ENCODE measurements at regions not wholly inside any gene's neighbourhood (a gene's known extent, or its start where the extent isn't known, plus 50 kb on each side); places are given as distances from the start of the nearest gene placed in this dataset.

- peak overlapping the region; percentile 74 for H3K27ac ChIP-seq
- H3K4me3 ChIP-seq: no peak overlapping the region
- peak; percentile 53 to 90 for DNase-seq (ENCODE audit: low read depth in 1 of 2, low spot score in 2 of 2)
- peaks cover 34% of the 10 kb centered on the region for H3K4me1 ChIP-seq (replicated peaks)
- H3K36me3 ChIP-seq: no peaks in the 10 kb centered on the region
- H3K27me3 ChIP-seq (replicated peaks): no peaks in the 10 kb centered on the region
- no peaks in the 10 kb centered on the region for H3K9me3 ChIP-seq (replicated peaks)
These were observed 604.5 kb downstream of the PLPP3 start for GRCh38 chr1:55974714-55975441.

DNA sequence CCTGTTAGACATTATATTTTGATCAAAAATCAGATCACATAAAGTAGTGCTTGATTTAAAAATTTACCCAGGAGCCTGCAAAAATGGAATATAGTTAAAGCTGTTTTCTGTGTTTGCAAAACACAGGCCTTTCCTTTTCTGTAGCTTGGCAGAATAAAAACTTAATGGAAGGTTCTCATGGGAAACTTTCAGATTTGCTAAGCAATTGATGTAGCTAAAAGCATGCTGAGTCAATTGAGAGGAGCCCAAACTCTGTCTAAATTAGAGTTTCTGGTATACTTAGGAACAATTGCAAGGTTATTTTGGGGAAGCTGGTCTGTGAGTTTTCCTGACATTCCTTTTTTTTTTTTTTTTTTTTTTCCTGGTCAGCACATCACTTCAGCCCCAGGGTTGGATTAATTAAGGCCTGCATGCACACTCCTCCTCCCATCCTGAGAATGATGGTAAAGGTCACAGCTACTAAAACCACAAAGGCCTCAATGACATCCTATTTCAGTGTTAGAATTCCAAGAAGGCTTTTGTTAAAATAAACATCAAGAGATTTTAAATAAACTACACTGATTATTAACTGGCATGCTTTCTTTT lies 608.7 kb downstream of the PLPP3 start:
- Histone ChIP-seq H3K4me1 (replicated peaks) (peaks cover 31% of the 10 kb centered on the region), H3K36me3 (no peaks in the 10 kb centered on the region), H3K27me3 (replicated peaks) (no peaks in the 10 kb centered on the region), H3K27ac (no peak overlapping the region), H3K9me3 (replicated peaks) (no peaks in the 10 kb centered on the region), H3K4me3 (no peak overlapping the region)
- peak in 1 of 2 experiments; percentile 77 for DNase-seq (ENCODE audit: low read depth in 1 of 2, low spot score in 2 of 2)

DNA sequence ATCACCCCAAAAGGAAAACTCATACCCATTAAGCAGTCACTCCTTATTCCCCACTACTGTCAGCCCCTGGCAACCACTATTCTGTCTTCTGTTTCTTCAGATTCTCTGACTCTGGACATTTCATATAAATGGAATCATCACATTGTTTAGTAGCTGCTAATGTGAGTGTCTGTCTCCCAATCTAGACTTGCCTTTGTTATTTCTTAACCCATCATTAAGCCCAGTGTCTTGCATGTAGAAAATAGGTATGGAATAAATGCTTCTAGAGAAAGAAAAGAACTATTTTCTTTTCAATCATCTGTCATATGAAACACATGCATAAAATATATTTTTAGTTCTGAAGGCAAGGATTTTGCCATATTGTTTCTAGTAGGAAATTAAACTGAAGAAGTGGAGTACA lies 610.0 kb downstream of the PLPP3 start:
- H3K4me1 ChIP-seq (replicated peaks): peaks cover 20% of the 10 kb centered on the region
- no peak overlapping the region for H3K27ac ChIP-seq
- H3K9me3 ChIP-seq (replicated peaks): no peaks in the 10 kb centered on the region
- H3K27me3 ChIP-seq (replicated peaks): no peaks in the 10 kb centered on the region
- no peak for DNase-seq (ENCODE audit: low read depth in 1 of 2, low spot score in 2 of 2)
- H3K36me3 ChIP-seq: no peaks in the 10 kb centered on the region
- no peak overlapping the region for H3K4me3 ChIP-seq

DNA sequence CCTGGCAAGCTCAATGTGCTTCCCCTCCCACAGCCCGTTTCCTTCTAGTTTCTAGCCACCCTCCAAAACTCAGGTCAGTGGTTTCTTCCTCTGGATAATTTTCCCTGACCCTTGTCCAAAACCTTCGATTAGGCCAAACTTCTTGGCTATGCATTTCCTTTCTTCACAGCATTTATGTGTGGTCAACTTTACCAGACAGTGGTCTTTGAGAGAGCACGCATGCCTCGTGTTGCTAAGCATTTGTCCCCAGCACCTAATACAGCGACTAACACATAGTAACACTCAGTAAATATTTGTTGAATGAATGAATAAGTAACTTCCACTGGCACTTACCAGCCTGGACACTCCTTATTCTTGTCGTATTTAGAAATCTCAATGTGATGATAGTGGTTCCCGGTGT lies 610.7 kb downstream of the PLPP3 start:
- Histone ChIP-seq H3K27ac (no peak overlapping the region), H3K36me3 (no peaks in the 10 kb centered on the region), H3K9me3 (replicated peaks) (no peaks in the 10 kb centered on the region), H3K4me3 (no peak overlapping the region), H3K27me3 (replicated peaks) (no peaks in the 10 kb centered on the region), H3K4me1 (replicated peaks) (peaks cover 14% of the 10 kb centered on the region)
- no peak for DNase-seq (ENCODE audit: low read depth in 1 of 2, low spot score in 2 of 2)

DNA sequence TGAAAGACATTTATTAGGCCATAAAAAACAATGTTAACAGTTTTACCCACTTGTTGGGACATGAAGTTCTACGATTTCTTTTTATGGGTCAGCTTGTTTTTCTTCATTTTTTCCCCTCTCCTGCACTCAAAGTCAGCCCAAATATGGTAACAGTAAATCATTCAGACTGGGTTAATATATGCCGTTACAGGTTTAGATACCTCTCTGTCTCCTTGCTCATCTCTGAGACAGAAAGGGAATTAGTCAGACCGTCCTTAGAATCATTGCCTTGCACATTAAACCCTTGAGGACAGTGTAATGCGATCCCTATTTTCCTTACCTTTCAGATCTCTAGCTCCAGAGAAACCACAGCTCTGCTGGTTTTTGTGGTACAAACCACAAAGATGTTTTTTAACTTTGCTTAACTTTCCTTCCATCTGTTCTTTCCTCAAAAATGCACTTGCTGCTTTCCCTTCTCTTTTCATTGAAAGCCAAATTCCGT lies 613.3 kb downstream of the PLPP3 start:
- Histone ChIP-seq H3K27me3 (replicated peaks) (no peaks in the 10 kb centered on the region), H3K27ac (no peak overlapping the region), H3K36me3 (no peaks in the 10 kb centered on the region), H3K9me3 (replicated peaks) (no peaks in the 10 kb centered on the region), H3K4me3 (no peak overlapping the region), H3K4me1 (replicated peaks) (peaks cover 8% of the 10 kb centered on the region; the same call in 1 of the 2 replicates)
- no peak for DNase-seq (ENCODE audit: low read depth in 1 of 2, low spot score in 2 of 2)

GRCh38 chr1:55962472-55962871 lies 616.9 kb downstream of the PLPP3 start:
- H3K36me3 ChIP-seq: no peaks in the 10 kb centered on the region
- H3K27me3 ChIP-seq (replicated peaks): no peaks in the 10 kb centered on the region; the same call in 1 of the 2 replicates
- no peaks in the 10 kb centered on the region for H3K4me1 ChIP-seq (replicated peaks)
- no peak for DNase-seq (ENCODE audit: low read depth in 1 of 2, low spot score in 2 of 2)
- no peak overlapping the region for H3K4me3 ChIP-seq
- H3K27ac ChIP-seq: no peak overlapping the region
- no peaks in the 10 kb centered on the region for H3K9me3 ChIP-seq (replicated peaks)

- H3K4me1 ChIP-seq (replicated peaks): peaks cover 6% of the 10 kb centered on the region
- no peaks in the 10 kb centered on the region; the same call in 1 of the 2 replicates for H3K27me3 ChIP-seq (replicated peaks)
- DNase-seq (ENCODE audit: low read depth in 1 of 2, low spot score in 2 of 2): no peak
- no peaks in the 10 kb centered on the region for H3K36me3 ChIP-seq
- H3K4me3 ChIP-seq: no peak overlapping the region
- no peaks in the 10 kb centered on the region for H3K9me3 ChIP-seq (replicated peaks)
- no peak overlapping the region for H3K27ac ChIP-seq
These were observed 620.2 kb downstream of the PLPP3 start for GRCh38 chr1:55959136-55959548.

- Histone ChIP-seq H3K9me3 (replicated peaks) (no peaks in the 10 kb centered on the region; the same call in 1 of the 2 replicates), H3K27ac (no peak overlapping the region), H3K27me3 (replicated peaks) (no peaks in the 10 kb centered on the region; the same call in 1 of the 2 replicates), H3K4me1 (replicated peaks) (peaks cover 6% of the 10 kb centered on the region), H3K36me3 (no peaks in the 10 kb centered on the region), H3K4me3 (no peak overlapping the region)
- no peak for DNase-seq (ENCODE audit: low read depth in 1 of 2, low spot score in 2 of 2)
These were observed 620.9 kb downstream of the PLPP3 start for GRCh38 chr1:55958498-55958897.

- DNase-seq (ENCODE audit: low read depth in 1 of 2, low spot score in 2 of 2): no peak
- H3K27ac ChIP-seq: no peak overlapping the region
- H3K27me3 ChIP-seq (replicated peaks): no peaks in the 10 kb centered on the region; the same call in 1 of the 2 replicates
- H3K4me3 ChIP-seq: no peak overlapping the region
- peaks cover 6% of the 10 kb centered on the region for H3K4me1 ChIP-seq (replicated peaks)
- no peaks in the 10 kb centered on the region for H3K36me3 ChIP-seq
- peaks cover 4% of the 10 kb centered on the region; the same call in 1 of the 2 replicates for H3K9me3 ChIP-seq (replicated peaks)
These were observed 622.1 kb downstream of the PLPP3 start for GRCh38 chr1:55957276-55957675.

- H3K27me3 ChIP-seq (replicated peaks): no peaks in the 10 kb centered on the region
- no peak overlapping the region for H3K27ac ChIP-seq
- no peaks in the 10 kb centered on the region for H3K36me3 ChIP-seq
- peaks cover 4% of the 10 kb centered on the region; the same call in 1 of the 2 replicates for H3K9me3 ChIP-seq (replicated peaks)
- H3K4me1 ChIP-seq (replicated peaks): peaks cover 6% of the 10 kb centered on the region
- H3K4me3 ChIP-seq: no peak overlapping the region
- DNase-seq (ENCODE audit: low read depth in 1 of 2, low spot score in 2 of 2): peak in 1 of 2 experiments; percentile 18
These were observed 624.2 kb downstream of the PLPP3 start for GRCh38 chr1:55955016-55955621.

DNA sequence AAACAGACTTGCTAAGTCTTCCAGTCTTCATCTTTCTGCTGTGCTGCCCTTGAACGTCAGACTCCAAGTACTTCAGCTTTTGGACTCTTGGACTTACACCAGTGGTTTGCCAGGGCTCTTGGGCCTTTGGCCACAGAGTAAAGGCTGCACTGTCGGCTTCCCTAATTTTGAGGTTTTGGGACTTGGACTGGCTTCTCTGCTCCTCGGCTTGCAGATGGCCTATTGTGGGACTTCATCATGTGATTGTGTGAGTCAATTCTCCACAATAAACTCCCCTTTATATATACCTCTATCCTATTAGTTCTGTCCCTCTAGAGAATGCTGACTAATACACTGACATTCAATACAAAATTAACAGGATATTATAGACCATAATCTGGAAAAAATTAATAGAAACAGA lies 628.1 kb downstream of the PLPP3 start:
- no peak for DNase-seq (ENCODE audit: low read depth in 1 of 2, low spot score in 2 of 2)
- H3K4me3 ChIP-seq: no peak overlapping the region

GRCh38 chr1:55947446-55947845 lies 631.9 kb downstream of the PLPP3 start:
- no peaks in the 10 kb centered on the region for H3K36me3 ChIP-seq
- H3K4me1 ChIP-seq (replicated peaks): no peaks in the 10 kb centered on the region
- no peak overlapping the region for H3K27ac ChIP-seq
- no peak for DNase-seq (ENCODE audit: low read depth in 1 of 2, low spot score in 2 of 2)
- no peaks in the 10 kb centered on the region for H3K9me3 ChIP-seq (replicated peaks)
- H3K27me3 ChIP-seq (replicated peaks): no peaks in the 10 kb centered on the region; the same call in 1 of the 2 replicates
- H3K4me3 ChIP-seq: no peak overlapping the region

More for the DNA sequence above, 628.1 kb downstream of the PLPP3 start:
- no peaks in the 10 kb centered on the region for H3K36me3 ChIP-seq
- peaks cover 4% of the 10 kb centered on the region; the same call in 1 of the 2 replicates for H3K9me3 ChIP-seq (replicated peaks)
- peaks cover 6% of the 10 kb centered on the region for H3K4me1 ChIP-seq (replicated peaks)
- H3K27ac ChIP-seq: no peak overlapping the region
- H3K27me3 ChIP-seq (replicated peaks): no peaks in the 10 kb centered on the region; the same call in 1 of the 2 replicates

GRCh38 chr1:55943721-55944435 lies 635.5 kb downstream of the PLPP3 start:
- no peaks in the 10 kb centered on the region; the same call in 1 of the 2 replicates for H3K27me3 ChIP-seq (replicated peaks)
- H3K27ac ChIP-seq: no peak overlapping the region
- H3K36me3 ChIP-seq: no peaks in the 10 kb centered on the region
- 0 out of 2 replicates have a peak, but pooled peaks cover 2% of the 10 kb centered on the region for H3K9me3 ChIP-seq (replicated peaks)
- no peak for DNase-seq (ENCODE audit: low read depth in 1 of 2, low spot score in 2 of 2)
- no peaks in the 10 kb centered on the region for H3K4me1 ChIP-seq (replicated peaks)
- no peak overlapping the region for H3K4me3 ChIP-seq

All from SJSA1 (cell line).